GM19193 (cell line): ENCODE measurements at regions not wholly inside any gene's neighbourhood (a gene's known extent, or its start where the extent isn't known, plus 50 kb on each side); places are given as distances from the start of the nearest gene placed in this dataset.

ENCODE experiments used
- POLR2A ChIP-seq: IDR thresholded peaks from 4 replicates; pipeline ENCODE4 v1.6.1; 2011; ENCODE audit not compliant: insufficient read depth, insufficient read length; ENCODE audit errors: extremely low read depth

DNA sequence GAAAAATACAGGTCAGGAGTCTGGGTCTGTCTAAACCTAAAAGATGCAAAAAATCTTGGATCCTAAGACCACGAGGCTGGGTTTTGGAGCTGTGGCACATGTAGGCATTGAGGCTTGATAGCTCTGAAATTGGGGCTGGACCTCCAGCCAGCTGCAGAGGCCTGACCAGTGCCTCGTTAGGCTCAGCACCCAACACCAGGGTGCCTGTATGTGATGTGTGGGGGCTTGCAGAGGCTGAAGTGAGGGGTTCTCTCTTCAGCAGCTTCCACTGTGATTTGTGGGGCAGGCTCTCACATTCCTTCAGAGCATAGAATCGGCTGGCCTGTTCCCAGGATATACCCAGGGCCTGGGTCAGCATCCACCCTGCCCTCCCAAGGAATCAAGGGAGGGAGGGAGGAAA, 247.8 kb downstream of the BUB3 start:
- peak; percentile 19 for TF ChIP-seq POLR2A

GRCh38 chr10:123402656-123403055, 248.5 kb downstream of the BUB3 start:
- peak; percentile 10 for TF ChIP-seq POLR2A

- TF ChIP-seq POLR2A, result no peak
These were observed 250.2 kb downstream of the BUB3 start for GRCh38 chr10:123404357-123404756.

- TF ChIP-seq POLR2A, result no peak
These were observed 254.5 kb downstream of the BUB3 start for GRCh38 chr10:123408660-123409059.

DNA sequence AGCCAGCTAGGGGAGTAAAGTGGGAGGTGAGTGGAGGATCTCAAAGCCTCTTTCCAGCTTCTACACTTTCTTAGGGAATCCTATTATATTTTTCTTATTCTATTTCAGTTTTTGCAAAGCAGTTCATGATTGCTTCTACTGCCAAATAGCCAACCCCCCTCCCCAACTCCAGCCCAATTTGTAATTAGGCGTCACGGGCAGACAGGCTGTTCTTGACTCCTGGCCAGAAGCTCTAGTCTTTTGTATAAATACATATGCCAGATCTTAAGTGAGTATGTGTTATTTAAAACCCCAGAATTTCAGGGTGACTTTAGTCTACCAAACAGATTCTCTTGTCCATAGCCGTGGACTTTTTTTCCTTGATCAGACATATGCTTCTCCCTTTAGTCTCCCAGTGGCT, 255.2 kb downstream of the BUB3 start:
- TF ChIP-seq POLR2A, result no peak

DNA sequence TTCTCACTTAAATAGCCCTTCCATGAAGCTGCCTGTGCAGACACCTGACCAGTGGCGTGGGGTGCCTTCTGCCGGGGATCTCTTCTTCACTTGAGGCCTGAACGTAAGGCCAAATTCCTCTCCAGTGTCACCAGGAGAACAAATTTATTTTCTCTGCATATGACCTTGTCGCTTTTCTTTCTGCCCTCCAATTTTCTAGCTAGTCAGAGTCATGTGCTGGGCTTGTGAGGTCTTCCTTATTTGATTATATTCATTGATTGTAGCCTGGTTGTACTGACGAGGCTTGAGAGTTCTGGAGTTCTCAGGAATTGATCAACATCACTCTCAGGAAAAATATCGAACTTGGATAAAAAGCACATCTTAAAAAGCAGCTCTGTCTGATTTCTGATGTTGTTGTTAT, 255.7 kb downstream of the BUB3 start:
- TF ChIP-seq POLR2A, result no peak

GRCh38 chr10:123413353-123413752, 252.8 kb upstream of the GPR26 start:
- TF ChIP-seq POLR2A, result no peak

GRCh38 chr10:123415523-123415922, 250.6 kb upstream of the GPR26 start:
- no peak for TF ChIP-seq POLR2A

DNA sequence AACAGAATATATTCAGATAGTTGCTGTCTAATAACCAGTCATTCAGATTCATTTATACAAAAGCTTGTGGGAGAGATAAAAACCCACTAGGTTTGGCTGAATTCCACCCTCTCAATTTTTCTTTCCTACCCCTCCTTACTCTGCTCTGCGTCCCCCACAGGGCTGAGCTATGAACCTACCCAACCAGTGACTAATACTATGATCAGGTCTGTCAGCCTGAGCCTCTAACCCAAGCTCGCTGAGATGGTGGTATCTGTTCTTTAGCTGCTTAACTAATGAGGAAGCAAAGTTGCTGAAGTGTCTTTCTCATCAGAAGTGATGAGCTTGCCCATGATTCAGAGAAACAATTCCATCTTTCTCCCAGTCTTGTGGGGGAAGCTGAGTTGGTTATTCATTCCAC, 248.7 kb upstream of the GPR26 start:
- no peak for TF ChIP-seq POLR2A

- TF ChIP-seq POLR2A, result no peak
These were observed 244.7 kb upstream of the GPR26 start for GRCh38 chr10:123421461-123421860.

DNA sequence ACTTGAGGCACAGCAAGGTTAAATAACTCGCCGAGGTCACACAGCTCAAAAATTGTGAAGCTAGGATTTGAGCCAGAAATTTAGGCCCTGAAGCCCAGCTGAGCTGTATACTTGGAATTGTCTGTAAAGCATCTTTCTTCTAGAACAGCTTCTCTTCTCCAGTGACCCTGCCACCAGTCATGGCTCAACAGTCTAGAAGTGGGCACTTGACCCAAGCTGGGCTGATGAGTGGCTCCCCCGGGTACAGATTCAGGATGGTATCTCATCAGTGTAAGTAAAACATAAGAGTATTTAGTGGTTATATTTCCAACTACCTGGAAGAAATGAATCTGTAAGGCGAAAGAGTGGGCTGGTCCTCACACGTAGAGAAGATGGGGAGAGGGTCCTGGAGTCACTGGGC, 243.9 kb upstream of the GPR26 start:
- TF ChIP-seq POLR2A, result no peak

GRCh38 chr10:123424537-123424936, 241.6 kb upstream of the GPR26 start:
- TF ChIP-seq POLR2A, result no peak

- no peak for TF ChIP-seq POLR2A
These were observed 240.5 kb upstream of the GPR26 start for GRCh38 chr10:123425680-123426079.

DNA sequence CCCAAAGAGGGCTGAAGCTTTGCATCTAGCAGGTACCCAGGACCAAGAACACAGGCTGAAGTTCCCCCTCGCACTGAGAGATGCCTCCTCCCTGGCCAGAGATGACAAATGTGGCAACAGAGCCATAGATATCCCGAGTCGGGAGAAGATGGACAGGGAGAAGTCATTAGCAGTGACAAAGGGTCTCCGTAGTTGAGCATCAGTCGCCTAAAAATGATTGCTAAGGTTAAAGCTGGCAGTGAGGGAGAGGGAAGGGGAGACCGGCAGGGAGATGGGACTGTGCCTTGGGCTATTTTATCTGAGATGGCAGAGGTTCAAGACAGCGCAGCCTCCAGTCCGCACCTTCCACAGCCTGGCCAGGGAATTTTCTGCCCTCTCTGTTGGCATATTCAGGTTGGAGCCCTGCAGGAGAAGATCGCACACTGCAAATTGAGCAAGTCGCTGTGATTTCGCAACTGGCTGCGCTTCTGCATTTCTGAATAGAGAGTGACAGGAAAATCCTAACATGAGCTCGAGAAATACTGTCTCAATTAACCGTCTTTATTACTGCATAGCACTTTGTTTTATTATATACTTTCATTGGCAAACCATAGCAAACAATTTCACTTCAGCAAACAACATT, 238.9 kb upstream of the GPR26 start:
- no peak for TF ChIP-seq POLR2A

- TF ChIP-seq POLR2A, result no peak
These were observed 237.8 kb upstream of the GPR26 start for GRCh38 chr10:123428391-123428790.

GRCh38 chr10:123429706-123430221, 236.4 kb upstream of the GPR26 start:
- no peak for TF ChIP-seq POLR2A

DNA sequence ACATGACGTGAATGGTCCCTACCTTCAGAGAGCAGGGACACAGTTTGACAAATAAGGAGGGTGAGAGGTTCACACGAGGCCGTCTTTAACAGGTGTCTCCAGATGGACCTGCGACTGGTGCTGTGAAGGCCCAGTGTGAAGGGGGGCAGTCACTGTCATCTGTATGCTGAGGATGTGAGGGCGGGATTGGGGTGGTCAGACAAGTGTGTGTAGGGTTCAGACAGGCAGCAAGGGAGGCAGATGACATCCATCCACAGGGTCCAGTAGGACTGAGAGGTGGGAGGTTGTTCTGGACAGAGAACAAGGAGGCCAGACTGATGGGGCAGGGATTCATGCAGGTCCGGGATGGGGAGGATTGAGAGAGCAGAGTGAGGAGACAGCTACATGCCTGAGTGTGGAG, 232.6 kb upstream of the GPR26 start:
- TF ChIP-seq POLR2A, result no peak

DNA sequence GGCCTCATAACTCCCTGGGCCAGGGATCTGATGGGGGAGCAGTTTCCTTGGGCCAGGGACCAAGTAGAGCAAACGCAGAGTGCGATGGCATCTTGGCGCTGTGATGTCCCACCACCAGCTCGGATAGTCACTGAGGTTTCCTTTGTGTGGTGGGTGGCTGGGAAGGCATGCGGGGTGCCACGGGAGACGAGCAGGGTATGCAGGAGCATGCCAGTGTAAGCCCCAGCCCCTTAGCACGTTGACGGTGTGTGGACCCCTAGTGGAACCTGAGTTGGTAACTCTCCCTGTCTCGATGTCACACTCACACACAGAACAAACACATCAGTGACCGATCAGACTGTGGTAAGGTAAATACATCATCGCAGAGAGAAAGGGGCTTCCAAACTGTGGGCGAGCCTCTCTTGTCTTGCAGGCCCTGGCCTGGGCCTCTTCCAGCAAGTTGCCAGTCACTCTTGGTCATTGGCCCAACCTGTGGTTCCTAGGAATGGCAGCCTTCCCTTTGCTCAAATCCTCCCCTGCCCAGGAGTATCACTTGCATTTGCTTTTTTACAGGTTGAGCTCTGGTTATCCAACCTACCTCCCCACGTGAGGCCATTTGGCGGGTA, 231.6 kb upstream of the GPR26 start:
- TF ChIP-seq POLR2A, result no peak

GRCh38 chr10:123442901-123443300, 223.3 kb upstream of the GPR26 start:
- no peak for TF ChIP-seq POLR2A
